RWPE2 (cell line): ENCODE measurements at regions not wholly inside any gene's neighbourhood (a gene's known extent, or its start where the extent isn't known, plus 50 kb on each side); places are given as distances from the start of the nearest gene placed in this dataset.

Source experiments
- ATAC-seq: fragments of 200-7000 bp; cut with Tn5 transposase; 3 replicates; pipeline ENCODE4 v1.9.1; 2021; ENCODE audit warnings: low read depth
- DNase-seq: peaks from one replicate; pipeline ENCODE4 v3.0.0-alpha.2; 2020; ENCODE audit warnings: low spot score
- H3K27ac ChIP-seq: fragments of 450-650 bp; 2 replicates; pipeline ENCODE4 v1.5.1; 2017; ENCODE audit warnings: mild to moderate bottlenecking; ENCODE audit not compliant: poor library complexity, severe bottlenecking
- H3K27me3 ChIP-seq: fragments of 250-450 bp; sonication (Bioruptor Pico); 2 replicates; pipeline ENCODE4 v1.5.1; 2021; ENCODE audit warnings: mild to moderate bottlenecking, moderate library complexity; ENCODE audit not compliant: insufficient read depth, poor library complexity, severe bottlenecking
- H3K36me3 ChIP-seq: fragments of 250-450 bp; sonication (Bioruptor Pico); 2 replicates; pipeline ENCODE4 v1.5.1; 2020; ENCODE audit warnings: low read depth, mild to moderate bottlenecking, moderate library complexity
- H3K4me1 ChIP-seq: fragments of 250-450 bp; sonication (Bioruptor Pico); 2 replicates; pipeline ENCODE4 v1.5.1; 2021; ENCODE audit warnings: mild to moderate bottlenecking, moderate library complexity; ENCODE audit not compliant: insufficient read depth, poor library complexity, severe bottlenecking
- H3K4me3 ChIP-seq: fragments of 250-450 bp; sonication (Bioruptor Pico); 2 replicates; pipeline ENCODE4 v1.5.1; 2021; ENCODE audit warnings: mild to moderate bottlenecking, moderate library complexity; ENCODE audit not compliant: severe bottlenecking
- H3K9me3 ChIP-seq: fragments of 250-450 bp; sonication (Bioruptor Pico); 2 replicates; pipeline ENCODE4 v1.5.1; 2021; ENCODE audit warnings: mild to moderate bottlenecking, moderate library complexity; ENCODE audit not compliant: severe bottlenecking
- CTCF ChIP-seq: fragments of 450-650 bp; IDR thresholded peaks from one replicate; pipeline ENCODE4 v1.5.1; 2017; ENCODE audit warnings: mild to moderate bottlenecking, moderate library complexity; ENCODE audit not compliant: poor library complexity, severe bottlenecking

DNA sequence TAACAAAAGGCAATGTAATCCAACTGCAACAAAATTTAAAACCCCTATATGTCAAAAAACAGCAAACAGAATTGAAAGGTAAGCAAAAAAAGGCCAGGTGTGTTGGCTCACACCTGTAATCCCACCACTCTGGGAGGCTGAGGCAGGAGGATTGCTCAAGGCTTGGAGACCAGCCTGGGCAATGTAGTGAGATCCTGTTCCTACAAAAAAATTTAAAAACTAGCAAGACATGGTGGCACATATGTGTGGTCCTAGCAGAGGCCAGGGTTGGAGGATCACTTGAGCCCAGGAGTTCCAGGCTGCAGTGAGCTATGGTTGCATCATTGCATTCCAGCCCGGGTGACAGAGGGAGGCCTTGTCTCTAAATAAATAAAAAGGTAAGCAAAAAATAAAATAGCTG, 212.1 kb upstream of the KLF14 start:
- Histone ChIP-seq H3K4me1 (peaks cover 43% of the 10 kb centered on the region), H3K9me3 (no peaks in the 10 kb centered on the region), H3K36me3 (peaks cover 77% of the 10 kb centered on the region), H3K4me3 (no peak overlapping the region), H3K27me3 (no peaks in the 10 kb centered on the region), H3K27ac (peak overlapping the region; percentile 69)
- ATAC-seq (no peak), DNase-seq (no peak)
- no peak for TF ChIP-seq CTCF

GRCh38 chr7:130947792-130948580, 214.0 kb upstream of the KLF14 start:
- DNase-seq (no peak), ATAC-seq (no peak)
- H3K27ac ChIP-seq, result no peak overlapping the region
- peaks cover 31% of the 10 kb centered on the region for H3K4me1 ChIP-seq
- no peaks in the 10 kb centered on the region for H3K9me3 ChIP-seq
- no peaks in the 10 kb centered on the region for H3K27me3 ChIP-seq
- H3K4me3 ChIP-seq, result no peak overlapping the region
- no peak for TF ChIP-seq CTCF
- peaks cover 76% of the 10 kb centered on the region for H3K36me3 ChIP-seq

DNA sequence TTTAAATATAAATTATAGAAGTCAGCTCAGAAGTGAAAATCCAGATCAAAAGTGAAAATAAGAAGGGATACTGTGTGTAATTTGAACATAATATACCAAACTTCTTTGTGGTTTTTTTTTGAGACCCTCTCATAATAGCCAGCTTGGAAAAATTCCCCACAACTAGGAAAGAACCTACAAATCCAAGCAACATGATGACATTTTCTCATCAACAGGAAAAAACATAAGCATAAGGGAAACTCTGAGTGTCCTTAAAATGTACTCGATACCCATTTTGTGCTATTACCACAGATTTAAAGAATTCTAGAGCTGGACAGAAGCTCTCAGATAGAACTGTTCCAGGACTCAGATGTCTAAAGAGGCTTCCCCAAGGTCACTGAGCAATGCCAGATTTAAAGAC, 214.8 kb upstream of the KLF14 start:
- H3K27ac ChIP-seq, result no peak overlapping the region
- H3K4me3 ChIP-seq, result no peak overlapping the region
- no peaks in the 10 kb centered on the region for H3K9me3 ChIP-seq
- H3K27me3 ChIP-seq, result no peaks in the 10 kb centered on the region
- peaks cover 31% of the 10 kb centered on the region for H3K4me1 ChIP-seq
- no peak for ATAC-seq
- peaks cover 77% of the 10 kb centered on the region for H3K36me3 ChIP-seq
- no peak for TF ChIP-seq CTCF
- DNase-seq, result no peak

- Histone ChIP-seq H3K9me3 (no peaks in the 10 kb centered on the region), H3K4me3 (no peak overlapping the region), H3K27me3 (no peaks in the 10 kb centered on the region), H3K27ac (no peak overlapping the region), H3K36me3 (peaks cover 77% of the 10 kb centered on the region), H3K4me1 (peaks cover 23% of the 10 kb centered on the region)
- DNase-seq (no peak), ATAC-seq (no peak)
- no peak for TF ChIP-seq CTCF
These were observed 215.5 kb upstream of the KLF14 start for GRCh38 chr7:130949550-130949949.

DNA sequence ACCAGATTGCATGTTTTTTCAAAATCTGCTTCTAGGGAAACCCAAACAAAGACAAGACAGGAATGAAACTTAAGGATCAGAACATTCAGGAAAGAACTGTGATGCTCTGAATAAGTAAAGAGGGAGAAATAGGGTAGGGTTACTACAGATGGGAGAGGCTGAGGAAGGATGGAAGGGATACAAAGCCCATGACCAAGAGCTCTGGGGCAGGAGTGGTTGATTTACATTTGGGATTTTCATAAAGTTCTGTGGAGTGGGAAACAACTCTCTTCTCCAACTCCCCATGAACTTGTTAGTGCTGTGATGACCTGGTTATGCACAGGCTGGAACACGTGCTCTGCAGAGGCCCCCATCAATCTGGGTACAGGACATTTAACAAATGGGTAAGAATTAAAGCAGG, 216.0 kb upstream of the KLF14 start:
- Histone ChIP-seq H3K36me3 (peaks cover 73% of the 10 kb centered on the region), H3K27me3 (no peaks in the 10 kb centered on the region), H3K4me3 (no peak overlapping the region), H3K9me3 (no peaks in the 10 kb centered on the region), H3K27ac (no peak overlapping the region), H3K4me1 (peaks cover 19% of the 10 kb centered on the region)
- TF ChIP-seq CTCF, result no peak
- ATAC-seq, result no peak
- no peak for DNase-seq
